Activated CD4-positive, alpha-beta T cell treated with anti-CD3 and anti-CD28 coated beads, Interleukin-2, amount 10 ng/mL, durations not matched to agents 7 days and 5 days (primary cell): ENCODE measurements at regions not wholly inside any gene's neighbourhood (a gene's known extent, or its start where the extent isn't known, plus 50 kb on each side); places are given as distances from the start of the nearest gene placed in this dataset.

Experiments
- CTCF ChIA-PET: fragments of 350-600 bp; sonication (Branson Sonifier 250); formaldehyde crosslinking; loops from one replicate; lab custom pipeline; 2021; ENCODE audit warnings: antibody characterized with exemption; lab: Charles Lee
- POLR2A ChIA-PET: fragments of 350-600 bp; sonication (Branson Sonifier 250); formaldehyde crosslinking; loops from one replicate; lab custom pipeline; 2021; ENCODE audit warnings: antibody characterized with exemption; lab: Charles Lee
- DNase-seq: peaks from one replicate; pipeline ENCODE4 v3.0.0-alpha.2; 2020
- H3K27ac Mint-ChIP-seq: one replicate; pipeline ENCODE4 v1.8.0; 2021; ENCODE audit warnings: mild to moderate bottlenecking, moderate library complexity, mixed read lengths
- H3K27me3 Mint-ChIP-seq: one replicate; pipeline ENCODE4 v1.8.0; 2021; ENCODE audit warnings: mixed read lengths
- H3K36me3 Mint-ChIP-seq: one replicate; pipeline ENCODE4 v1.8.0; 2021; ENCODE audit warnings: low read depth, mixed read lengths
- H3K4me1 Mint-ChIP-seq: one replicate; pipeline ENCODE4 v1.8.0; 2021; ENCODE audit warnings: mixed read lengths
- H3K4me3 Mint-ChIP-seq: one replicate; pipeline ENCODE4 v1.8.0; 2021; ENCODE audit warnings: mild to moderate bottlenecking, moderate library complexity, mixed read lengths
- H3K9me3 Mint-ChIP-seq: one replicate; pipeline ENCODE4 v1.8.0; 2021; ENCODE audit warnings: mixed read lengths

DNA sequence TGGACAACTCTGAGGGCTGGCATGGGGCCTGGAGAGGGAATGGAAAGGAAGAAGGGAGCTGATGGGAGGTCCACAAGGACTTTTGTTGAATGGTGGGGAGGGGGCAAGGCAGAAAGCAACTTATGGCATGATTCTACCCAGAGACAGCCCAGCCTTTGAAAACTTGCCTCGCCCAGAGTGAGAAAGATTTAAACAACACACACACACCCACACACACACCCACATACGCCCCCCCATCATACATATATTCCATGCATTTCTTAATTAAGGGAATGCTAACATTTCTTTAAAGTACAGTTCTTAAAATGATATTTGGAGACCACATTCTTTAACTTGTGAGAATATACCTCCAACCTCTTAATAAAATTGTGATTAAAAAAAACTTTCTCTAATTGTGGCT lies 115.4 kb upstream of the F3 start:
- peaks cover 7% of the 10 kb centered on the region for H3K27me3 Mint-ChIP-seq
- no peak for DNase-seq
- H3K9me3 Mint-ChIP-seq = no peaks in the 10 kb centered on the region
- POLR2A ChIA-PET = no interaction called here
- no peaks in the 10 kb centered on the region for H3K36me3 Mint-ChIP-seq
- H3K4me3 Mint-ChIP-seq = no peak overlapping the region
- CTCF ChIA-PET = interaction anchor here (1.2 kb wide), 1 partner anchor 23 kb away, joined by 3 read pairs; no protein-coding TSS in a partner anchor
- H3K4me1 Mint-ChIP-seq = no peaks in the 10 kb centered on the region
- H3K27ac Mint-ChIP-seq = no peak overlapping the region

DNA sequence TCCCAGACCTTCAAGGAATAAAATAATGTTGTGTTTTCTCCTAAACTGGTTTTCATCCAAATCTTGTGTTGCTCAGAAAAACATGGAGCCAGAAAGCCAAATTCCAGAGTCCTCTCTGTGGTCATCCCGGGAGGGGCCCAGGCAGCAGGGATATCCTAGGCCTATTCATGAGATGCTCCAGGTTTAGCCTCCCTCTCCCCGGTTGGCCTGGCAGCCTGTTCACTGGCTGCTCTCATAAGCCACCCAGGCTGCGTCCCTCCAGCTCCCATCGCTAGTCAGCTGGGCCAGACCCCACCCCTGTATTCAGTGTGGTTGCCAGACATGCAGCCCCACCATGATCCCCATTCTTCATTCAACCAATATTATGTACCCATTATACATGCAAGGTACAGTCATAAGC lies 113.4 kb upstream of the F3 start:
- DNase-seq = no peak
- H3K9me3 Mint-ChIP-seq = no peaks in the 10 kb centered on the region
- H3K36me3 Mint-ChIP-seq = no peaks in the 10 kb centered on the region
- H3K27me3 Mint-ChIP-seq = peaks cover 2% of the 10 kb centered on the region
- no peak overlapping the region for H3K27ac Mint-ChIP-seq
- no peaks in the 10 kb centered on the region for H3K4me1 Mint-ChIP-seq
- POLR2A ChIA-PET = no interaction called here
- CTCF ChIA-PET = no interaction called here
- H3K4me3 Mint-ChIP-seq = no peak overlapping the region

DNA sequence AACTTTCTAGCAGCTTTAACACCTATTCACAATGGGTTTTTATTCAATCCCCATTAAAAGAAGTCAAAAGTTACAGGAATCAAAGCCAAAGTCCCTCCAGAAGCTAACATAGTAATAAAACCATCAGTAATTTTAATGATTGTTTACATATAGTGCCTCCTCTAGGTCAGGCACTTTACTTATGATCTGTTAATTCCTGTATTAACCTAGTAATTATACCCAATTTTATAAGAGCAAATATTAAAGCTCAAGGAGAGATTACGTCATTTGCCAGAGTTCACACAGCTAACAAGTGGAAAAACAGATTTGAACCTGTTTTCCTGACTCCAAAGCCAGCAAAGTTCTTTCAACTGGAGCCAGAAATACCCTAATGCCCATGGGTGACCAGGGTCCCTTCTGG lies 112.9 kb upstream of the F3 start:
- CTCF ChIA-PET = no interaction called here

DNA sequence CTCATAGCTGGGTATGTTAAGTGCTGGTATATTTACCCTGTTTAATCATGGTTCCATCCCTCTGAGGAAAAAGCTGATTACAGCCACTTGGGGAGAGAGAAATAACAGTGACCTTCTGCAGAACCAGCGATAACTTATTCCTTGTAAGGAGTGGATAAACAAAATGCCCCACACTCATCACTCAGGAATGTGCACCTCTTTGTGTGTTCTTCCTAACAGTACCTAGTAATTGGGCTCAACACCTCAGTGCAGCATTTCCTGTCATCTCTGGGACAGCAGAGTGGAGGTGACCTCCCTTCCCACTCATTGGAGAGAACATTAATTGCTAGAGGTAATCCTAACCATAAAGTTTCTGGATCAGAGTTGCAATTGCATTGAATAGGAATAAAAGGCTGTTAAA lies 112.5 kb upstream of the F3 start:
- Mint-ChIP-seq H3K9me3 (no peaks in the 10 kb centered on the region), H3K4me1 (no peaks in the 10 kb centered on the region), H3K27ac (no peak overlapping the region), H3K4me3 (no peak overlapping the region), H3K36me3 (no peaks in the 10 kb centered on the region), H3K27me3 (peaks cover under 1% of the 10 kb centered on the region)
- ChIA-PET CTCF (no interaction called here), POLR2A (no interaction called here)
- no peak for DNase-seq

More for the DNA sequence above, 112.9 kb upstream of the F3 start:
- H3K4me3 Mint-ChIP-seq = no peak overlapping the region
- POLR2A ChIA-PET = no interaction called here
- H3K36me3 Mint-ChIP-seq = no peaks in the 10 kb centered on the region
- H3K9me3 Mint-ChIP-seq = no peaks in the 10 kb centered on the region
- H3K27ac Mint-ChIP-seq = no peak overlapping the region
- H3K4me1 Mint-ChIP-seq = no peaks in the 10 kb centered on the region
- peaks cover 2% of the 10 kb centered on the region for H3K27me3 Mint-ChIP-seq
- DNase-seq = no peak

DNA sequence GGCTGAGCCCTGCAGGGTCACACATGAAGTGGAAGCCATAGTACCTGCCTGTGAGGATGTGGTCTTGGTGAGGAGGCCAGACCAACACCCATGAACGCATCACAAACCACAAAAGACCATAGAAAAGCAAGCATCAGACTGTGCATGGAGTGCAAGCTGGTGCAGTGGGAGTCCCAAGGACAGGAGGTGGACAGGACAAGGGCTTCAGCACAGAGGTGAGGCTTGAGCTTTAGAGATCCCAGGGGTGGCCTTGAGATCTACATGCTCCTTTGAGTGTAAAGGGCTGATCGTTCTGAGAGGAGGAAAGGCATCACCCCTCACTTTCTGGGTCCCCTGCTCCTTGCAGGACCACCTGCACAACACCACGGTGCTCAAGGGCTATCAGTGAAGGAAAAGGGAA lies 111.9 kb upstream of the F3 start:
- ChIA-PET CTCF (interaction anchor here (0.6 kb wide), 1 partner anchor 744 kb away, joined by 4 read pairs; the partner anchor contains the start of gene GCLM), POLR2A (interaction anchor here (0.7 kb wide), 1 partner anchor 357 kb away, joined by 3 read pairs; no protein-coding TSS in a partner anchor)
- Mint-ChIP-seq H3K4me1 (no peaks in the 10 kb centered on the region), H3K36me3 (no peaks in the 10 kb centered on the region), H3K9me3 (no peaks in the 10 kb centered on the region), H3K27me3 (no peaks in the 10 kb centered on the region), H3K27ac (no peak overlapping the region), H3K4me3 (no peak overlapping the region)
- DNase-seq = no peak

DNA sequence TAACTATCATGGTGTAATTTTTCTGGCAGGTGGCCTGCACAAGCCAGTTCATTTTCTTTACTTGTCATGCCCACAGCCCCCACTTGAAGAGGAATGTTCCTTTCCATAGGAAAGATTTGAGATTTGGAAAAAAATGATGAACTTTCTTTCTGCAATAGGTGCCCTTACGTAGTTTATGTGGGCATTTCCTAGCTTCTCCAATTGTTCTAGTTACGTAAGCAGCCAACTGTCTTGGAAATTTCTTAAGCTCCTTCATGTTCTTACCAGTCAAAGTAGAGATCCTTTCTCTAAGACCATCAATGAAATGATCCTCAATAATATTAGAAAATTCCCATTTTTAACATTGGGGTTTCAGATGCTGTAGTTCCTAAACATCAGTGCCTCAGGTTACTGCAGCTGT lies 109.5 kb upstream of the F3 start:
- ChIA-PET POLR2A (no interaction called here), CTCF (no interaction called here)
- DNase-seq = no peak
- Mint-ChIP-seq H3K27me3 (peaks cover 2% of the 10 kb centered on the region), H3K4me3 (no peak overlapping the region), H3K9me3 (no peaks in the 10 kb centered on the region), H3K36me3 (no peaks in the 10 kb centered on the region), H3K27ac (no peak overlapping the region), H3K4me1 (no peaks in the 10 kb centered on the region)

DNA sequence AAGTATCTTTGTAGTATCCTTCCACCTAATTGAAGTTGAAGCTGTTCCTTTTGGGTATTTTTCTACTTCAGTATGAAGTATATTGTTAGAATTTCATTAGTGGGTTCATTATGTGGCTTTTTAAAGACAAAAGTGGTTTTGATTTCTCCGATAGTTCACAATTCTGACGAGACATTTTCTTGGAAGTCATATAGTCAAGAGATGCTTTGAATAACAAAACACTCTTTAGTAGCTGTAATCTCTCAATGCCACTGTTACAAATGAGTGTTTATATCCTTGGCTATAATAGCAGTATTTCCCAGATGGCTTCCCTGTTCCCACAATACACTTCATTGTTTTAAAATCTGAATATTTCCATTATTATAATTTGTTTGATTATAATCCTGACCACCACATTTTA lies 108.7 kb upstream of the F3 start:
- ChIA-PET CTCF (no interaction called here), POLR2A (no interaction called here)
- peaks cover 2% of the 10 kb centered on the region for H3K27me3 Mint-ChIP-seq
- no peak for DNase-seq
- H3K4me3 Mint-ChIP-seq = no peak overlapping the region
- H3K36me3 Mint-ChIP-seq = no peaks in the 10 kb centered on the region
- no peak overlapping the region for H3K27ac Mint-ChIP-seq
- no peaks in the 10 kb centered on the region for H3K9me3 Mint-ChIP-seq
- no peaks in the 10 kb centered on the region for H3K4me1 Mint-ChIP-seq

DNA sequence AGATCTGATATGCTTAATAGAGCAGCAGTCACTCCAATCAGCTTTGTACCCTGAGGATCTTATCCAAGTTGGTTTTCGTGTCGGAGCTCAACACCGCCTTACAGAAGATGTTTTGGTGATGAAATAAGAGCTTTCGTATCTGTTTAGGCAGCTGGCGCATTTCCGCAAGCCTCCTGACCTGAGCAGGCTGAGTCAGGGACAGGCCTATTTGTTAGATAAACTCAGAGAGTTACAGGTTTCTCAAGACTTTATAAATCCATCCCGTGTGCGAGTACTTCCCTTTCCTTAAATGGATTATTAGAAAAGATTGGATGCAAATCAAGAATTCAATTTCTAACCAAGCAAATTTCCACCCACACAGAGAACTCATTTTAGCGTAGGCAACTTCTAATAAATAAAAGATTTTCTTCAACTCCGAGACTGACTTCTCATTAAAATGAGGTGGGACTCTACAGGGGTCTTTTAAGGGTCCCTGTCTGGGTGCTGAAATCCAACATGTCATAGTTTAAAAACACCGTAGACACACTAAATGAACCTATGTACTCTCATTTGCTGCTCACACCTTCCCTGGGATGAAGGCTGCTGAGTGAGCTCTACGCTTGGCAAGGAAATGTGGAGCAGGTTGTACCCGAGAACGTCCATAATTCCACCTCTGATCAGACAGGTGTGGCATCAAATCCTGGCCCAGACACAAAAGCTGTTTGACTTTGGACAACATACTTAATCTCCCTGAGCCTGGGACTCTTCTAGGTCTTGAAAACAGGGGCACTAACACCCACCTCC lies 106.9 kb upstream of the F3 start:
- Mint-ChIP-seq H3K9me3 (no peaks in the 10 kb centered on the region), H3K4me3 (no peak overlapping the region), H3K4me1 (no peaks in the 10 kb centered on the region), H3K36me3 (no peaks in the 10 kb centered on the region), H3K27ac (no peak overlapping the region), H3K27me3 (peaks cover 2% of the 10 kb centered on the region)
- POLR2A ChIA-PET = no interaction called here
- CTCF ChIA-PET = interaction anchor here (0.5 kb wide), 1 partner anchor 1116 kb away, joined by 3 read pairs; no protein-coding TSS in a partner anchor
- DNase-seq = no peak

DNA sequence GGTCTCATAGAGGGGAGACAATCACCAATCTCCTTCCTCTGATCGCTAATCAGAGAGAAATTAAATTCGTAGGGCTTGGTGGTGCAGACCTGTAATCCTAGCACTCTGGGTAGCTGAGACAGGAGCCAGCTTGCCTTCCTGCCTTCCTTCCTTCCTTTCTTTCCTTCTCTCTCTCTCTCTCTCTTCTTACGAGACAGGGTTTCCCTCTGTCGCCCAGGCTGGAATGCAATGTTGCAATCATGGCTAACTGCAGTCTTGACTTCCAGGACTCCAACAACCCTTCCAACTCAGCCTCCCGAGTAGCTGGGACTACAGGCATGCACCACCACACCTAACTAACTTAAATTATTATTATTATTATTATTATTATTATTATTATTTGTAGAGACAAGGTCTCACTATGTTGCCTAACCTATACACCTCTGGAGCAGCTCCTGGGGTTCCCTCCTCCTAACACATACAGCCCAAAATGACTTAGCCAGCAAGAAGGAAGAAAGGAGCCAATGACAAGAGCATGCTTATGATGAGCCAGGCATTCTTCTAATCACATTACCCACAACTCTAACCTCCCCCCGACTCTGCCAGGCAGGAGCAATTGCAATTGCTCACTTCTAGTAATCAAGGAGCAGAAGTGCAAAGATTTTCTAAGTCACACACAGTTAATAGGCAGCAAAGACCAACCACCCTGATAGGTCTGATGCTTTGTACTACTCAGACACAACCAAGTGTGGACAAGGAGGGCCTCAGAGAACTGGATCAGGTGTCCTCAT lies 105.4 kb upstream of the F3 start:
- no peak overlapping the region for H3K4me3 Mint-ChIP-seq
- POLR2A ChIA-PET = no interaction called here
- H3K9me3 Mint-ChIP-seq = no peaks in the 10 kb centered on the region
- no peaks in the 10 kb centered on the region for H3K36me3 Mint-ChIP-seq
- CTCF ChIA-PET = no interaction called here
- peaks cover 2% of the 10 kb centered on the region for H3K27me3 Mint-ChIP-seq
- H3K27ac Mint-ChIP-seq = no peak overlapping the region
- DNase-seq = no peak
- no peaks in the 10 kb centered on the region for H3K4me1 Mint-ChIP-seq

DNA sequence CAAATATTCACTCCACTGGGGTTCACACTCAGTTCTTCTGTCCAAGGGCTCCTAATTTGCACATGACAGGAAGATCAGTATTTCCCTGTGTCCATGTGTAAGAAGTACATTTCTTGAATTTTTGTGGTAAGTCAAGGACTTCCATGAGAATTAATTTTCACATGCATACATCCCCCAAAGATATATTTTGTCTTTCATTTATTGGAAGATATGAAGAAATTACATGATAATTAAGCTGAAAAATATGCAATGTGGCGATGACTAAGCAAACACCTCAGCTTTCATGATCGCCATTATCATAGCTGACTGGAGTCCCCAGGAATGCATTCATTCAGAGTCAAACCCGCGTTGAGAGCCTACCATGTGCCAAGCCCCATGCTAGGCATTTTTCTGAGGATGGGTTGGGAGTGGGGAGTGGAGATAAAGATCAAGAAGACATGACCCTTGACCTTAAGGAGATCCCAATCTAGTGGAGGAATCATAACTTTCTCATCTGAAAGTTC lies 104.6 kb upstream of the F3 start:
- POLR2A ChIA-PET = no interaction called here
- Mint-ChIP-seq H3K4me1 (no peaks in the 10 kb centered on the region), H3K4me3 (no peak overlapping the region), H3K27me3 (peaks cover 2% of the 10 kb centered on the region), H3K27ac (no peak overlapping the region), H3K36me3 (no peaks in the 10 kb centered on the region), H3K9me3 (no peaks in the 10 kb centered on the region)
- DNase-seq = no peak
- CTCF ChIA-PET = no interaction called here

DNA sequence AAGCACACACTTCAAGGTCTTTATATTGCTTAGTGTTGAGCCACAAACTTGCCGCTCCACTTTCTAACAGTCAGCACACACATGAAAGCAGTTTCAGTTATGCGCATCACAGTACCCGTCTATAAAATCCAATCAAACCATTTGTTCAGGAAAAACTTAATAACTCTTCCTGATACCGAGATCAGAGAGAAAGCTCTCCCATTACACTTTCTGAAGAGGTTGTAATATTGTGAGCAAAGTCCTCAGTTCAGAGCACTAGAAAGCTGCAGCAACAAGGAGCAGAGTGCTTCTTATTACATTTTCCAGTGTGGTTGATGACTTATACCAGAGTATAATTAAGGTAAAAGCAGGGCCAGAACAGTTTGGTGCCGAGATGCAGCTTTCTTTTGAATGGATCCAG lies 102.8 kb upstream of the F3 start:
- no peak for DNase-seq
- POLR2A ChIA-PET = no interaction called here
- Mint-ChIP-seq H3K9me3 (no peaks in the 10 kb centered on the region), H3K27ac (no peak overlapping the region), H3K4me1 (no peaks in the 10 kb centered on the region), H3K36me3 (no peaks in the 10 kb centered on the region), H3K27me3 (peaks cover 2% of the 10 kb centered on the region), H3K4me3 (no peak overlapping the region)
- CTCF ChIA-PET = no interaction called here

DNA sequence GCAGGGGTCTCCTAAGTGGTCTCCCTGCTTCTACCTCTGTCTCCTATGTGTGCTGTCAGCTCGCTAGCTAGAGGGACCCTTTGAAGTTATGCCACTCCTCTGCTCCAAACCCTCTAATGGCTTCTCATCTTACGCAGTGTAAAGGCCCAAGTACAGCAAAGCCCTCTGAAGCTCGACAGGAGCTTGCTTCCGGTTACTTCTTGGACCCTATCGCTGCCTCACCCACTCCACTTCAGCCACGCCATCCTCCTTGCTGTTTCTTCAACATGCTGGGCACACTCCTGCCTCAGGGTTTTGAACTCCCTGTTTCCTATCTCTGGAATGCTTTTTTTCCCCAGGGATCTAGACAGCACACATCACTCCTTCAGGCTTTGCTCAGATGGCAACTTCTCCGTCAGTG lies 102.3 kb upstream of the F3 start:
- DNase-seq = no peak
- H3K4me3 Mint-ChIP-seq = no peak overlapping the region
- H3K27ac Mint-ChIP-seq = no peak overlapping the region
- ChIA-PET CTCF (no interaction called here), POLR2A (no interaction called here)
- H3K4me1 Mint-ChIP-seq = no peaks in the 10 kb centered on the region
- H3K36me3 Mint-ChIP-seq = no peaks in the 10 kb centered on the region
- no peaks in the 10 kb centered on the region for H3K9me3 Mint-ChIP-seq
- peaks cover 2% of the 10 kb centered on the region for H3K27me3 Mint-ChIP-seq

DNA sequence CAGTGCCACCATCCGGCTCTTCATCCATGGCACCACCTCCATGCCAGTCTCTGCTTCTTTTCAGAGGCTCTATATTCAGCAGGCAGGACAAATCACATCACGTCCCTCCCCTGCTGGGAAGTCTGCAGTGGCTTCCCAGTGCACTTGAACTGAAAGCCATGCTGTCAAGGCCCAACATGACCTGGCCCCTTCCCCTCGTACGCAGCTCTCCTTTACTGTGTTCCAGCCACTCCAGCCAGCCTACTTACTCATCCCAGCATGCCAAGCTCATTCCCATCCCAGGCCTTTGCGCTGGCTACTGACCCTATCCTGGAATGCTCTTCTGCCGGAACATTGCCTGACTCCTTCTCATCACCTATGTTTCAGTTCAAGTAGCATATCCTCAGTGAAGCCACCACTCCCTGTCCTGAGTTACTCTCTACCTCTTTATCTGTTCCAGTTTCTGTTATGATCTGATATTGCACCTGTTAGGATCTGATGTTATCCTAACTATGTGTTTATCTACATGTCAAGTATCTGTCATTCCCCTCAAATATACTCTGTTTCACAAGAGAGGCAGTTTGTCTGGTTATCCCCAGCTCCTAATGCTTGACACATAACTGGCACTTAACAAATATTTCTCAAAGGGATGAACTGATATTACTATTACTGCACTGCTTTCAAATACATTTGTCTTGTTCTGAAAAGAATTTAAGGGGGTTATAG lies 101.2 kb upstream of the F3 start:
- Mint-ChIP-seq H3K4me1 (no peaks in the 10 kb centered on the region), H3K4me3 (no peak overlapping the region), H3K27ac (no peak overlapping the region), H3K36me3 (no peaks in the 10 kb centered on the region), H3K27me3 (peaks cover 2% of the 10 kb centered on the region), H3K9me3 (no peaks in the 10 kb centered on the region)
- POLR2A ChIA-PET = no interaction called here
- CTCF ChIA-PET = no interaction called here
- DNase-seq = no peak
